Cerebellar nuclear complex (tissue), 1 donor: ENCODE measurements at regions not wholly inside any gene's neighbourhood (a gene's known extent, or its start where the extent isn't known, plus 50 kb on each side); places are given as distances from the start of the nearest gene placed in this dataset.

Experiments used
- DNase-seq, 2 experiments: peaks; one replicate each; lab custom pipeline; 2025; lab: John Stamatoyannopoulos, UW

DNA sequence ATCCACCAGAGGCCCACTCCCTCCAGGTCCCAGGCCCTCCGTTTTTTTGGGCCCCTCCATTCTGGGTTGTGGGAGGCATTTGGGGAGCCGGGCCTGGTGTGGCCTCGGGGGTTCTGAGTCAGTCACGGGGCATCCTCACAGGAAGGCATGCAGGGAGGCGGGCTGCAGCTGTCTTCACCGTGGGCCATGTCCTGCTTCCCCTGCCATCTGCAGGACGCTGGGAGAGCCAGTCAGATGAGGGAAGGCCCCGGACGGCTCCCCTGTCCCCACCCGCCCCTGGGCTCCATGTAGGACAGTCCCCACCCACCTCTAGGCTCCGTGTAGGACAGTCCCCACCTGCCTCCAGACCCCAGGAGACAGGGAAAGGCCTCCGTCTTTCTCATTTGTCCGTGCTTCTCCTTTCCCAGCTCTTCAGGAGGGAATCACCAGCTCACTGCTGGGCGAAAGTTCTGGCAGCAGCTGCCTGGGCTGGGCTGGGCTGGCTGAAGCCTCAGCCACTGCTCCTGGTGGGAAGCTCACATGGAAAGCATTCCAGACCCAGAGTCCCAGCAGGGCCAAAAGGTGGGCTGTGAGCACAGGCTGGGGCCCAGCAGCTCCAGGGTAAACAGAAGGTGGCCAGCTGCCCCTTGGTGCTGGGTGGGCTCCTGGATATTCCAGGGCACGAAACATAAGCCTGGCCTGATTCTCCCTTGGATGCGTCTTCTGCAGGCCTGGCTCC lies 217.8 kb downstream of the KIF26A start:
- DNase-seq: no peak

DNA sequence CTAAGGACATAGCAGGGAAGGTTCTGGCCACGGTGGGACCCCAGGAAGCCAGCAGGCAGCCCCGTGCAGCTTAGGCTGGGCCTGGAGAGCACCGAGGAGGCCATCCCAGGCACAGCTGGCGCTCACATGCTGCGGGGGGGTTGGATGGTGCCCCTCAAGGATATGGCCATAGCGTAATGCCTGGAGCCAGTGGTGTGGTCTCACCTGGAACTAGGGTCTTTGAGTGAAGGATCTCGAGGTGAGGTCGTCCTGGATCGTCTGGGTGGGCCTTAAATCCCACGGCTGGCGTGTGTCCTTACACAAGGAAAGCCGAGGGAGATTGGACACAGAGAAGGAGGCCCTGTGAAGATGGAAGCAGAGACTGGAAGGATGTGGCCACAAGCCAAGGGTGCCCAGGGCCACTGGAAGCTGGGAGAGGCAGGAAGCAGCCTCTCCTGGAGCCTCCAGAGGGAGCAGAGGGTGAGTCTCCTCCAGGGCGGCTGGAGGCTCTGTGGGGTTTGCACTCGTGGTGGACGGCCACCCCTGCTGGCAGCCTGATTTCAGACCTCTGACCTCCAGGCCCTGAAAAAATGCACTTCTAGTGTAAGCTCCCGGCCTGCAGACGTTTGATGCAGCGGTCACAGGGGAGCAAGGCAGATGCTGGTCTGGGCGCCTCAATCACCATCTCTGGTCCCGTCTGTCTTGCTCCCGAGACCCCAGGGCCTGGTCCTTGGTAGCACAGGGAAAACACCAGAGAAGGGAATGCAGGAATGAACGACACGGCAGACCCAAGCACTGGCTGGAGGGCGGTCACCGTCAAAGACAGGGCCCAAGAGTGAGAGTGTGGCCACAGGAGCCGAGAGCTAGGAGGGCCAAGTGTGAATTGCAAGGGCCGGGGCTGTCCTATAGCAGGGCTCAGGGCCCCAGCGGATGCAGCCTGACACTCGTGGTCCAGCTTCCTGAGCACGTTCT lies 218.6 kb downstream of the KIF26A start:
- DNase-seq: no peak

DNA sequence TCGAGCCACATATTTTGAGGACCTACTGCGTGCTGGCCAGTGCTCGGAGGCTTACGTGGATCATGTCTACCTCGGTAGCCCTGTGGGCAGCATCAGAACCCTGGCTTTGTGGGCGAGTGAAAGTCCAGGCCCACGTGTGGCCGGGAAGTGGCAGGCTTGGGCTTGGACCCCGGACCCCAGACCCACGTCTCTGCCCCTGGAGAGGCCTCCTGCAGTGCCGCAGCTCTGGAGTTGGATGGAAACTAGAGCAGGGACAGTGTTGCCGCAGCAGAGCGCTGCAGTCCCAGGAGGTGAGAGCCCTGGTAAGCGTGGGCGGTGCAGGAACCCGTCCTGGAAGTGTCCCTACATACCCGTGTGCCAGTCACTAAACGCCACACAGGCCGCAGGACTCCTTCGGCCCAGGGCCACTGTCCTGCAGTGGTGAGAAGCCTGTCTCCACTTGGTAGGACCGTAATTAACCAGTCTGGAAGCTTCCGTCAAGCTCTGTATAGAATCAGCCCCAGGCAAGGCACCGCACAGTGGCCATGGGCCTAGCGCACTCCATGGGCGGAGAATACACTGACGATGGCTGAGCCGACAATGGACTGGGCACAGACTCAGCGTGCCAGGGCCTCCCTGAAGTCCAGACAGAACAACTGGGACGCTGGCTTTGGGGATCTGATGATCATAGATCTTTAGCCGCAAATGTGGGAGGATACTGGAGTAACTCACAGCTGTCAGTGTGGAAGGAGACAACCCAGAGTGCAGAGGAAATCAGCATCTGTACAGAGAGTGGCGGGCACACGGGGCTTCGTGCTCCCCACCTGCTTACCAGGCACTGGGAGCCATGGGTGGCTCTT lies 219.5 kb downstream of the KIF26A start:
- no peak for DNase-seq

DNA sequence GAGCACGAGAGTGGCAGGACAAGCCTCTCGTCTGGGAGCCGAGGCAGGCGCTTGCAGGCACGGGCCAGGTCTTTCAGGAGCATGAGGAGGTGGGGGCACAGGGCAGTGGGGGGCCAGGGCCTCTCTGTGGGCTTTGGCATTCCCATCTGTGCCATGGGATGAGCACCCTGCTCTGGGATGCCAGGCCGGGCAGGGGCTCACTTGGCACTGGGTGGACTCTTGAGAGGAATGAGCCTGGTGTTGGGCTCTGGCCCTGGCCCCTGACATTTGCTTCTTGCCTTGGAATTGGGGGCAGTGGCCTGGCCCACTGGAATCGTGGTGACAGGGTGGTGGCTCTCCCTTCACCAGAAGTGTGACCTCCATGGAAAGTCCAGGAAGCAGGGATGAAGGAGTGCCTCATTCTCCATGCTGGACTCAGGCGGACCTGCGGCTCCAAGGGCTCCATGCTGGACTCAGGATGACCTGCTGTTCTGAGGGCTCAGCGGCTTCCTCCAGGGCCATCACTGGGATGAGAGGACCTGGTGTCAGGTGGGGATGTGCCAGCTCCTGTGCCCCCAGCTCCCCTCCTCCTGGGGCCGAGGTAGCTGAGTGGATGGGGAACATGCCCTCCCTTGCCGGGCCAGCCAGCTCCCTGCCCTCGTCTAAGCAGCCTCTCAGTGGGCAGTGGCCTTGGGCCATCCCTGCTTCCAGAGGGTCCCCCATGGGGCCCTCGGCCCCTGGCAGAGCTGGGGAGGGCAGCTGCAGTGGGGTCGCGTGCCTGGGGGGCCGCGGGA lies 220.3 kb downstream of the KIF26A start:
- DNase-seq: no peak

DNA sequence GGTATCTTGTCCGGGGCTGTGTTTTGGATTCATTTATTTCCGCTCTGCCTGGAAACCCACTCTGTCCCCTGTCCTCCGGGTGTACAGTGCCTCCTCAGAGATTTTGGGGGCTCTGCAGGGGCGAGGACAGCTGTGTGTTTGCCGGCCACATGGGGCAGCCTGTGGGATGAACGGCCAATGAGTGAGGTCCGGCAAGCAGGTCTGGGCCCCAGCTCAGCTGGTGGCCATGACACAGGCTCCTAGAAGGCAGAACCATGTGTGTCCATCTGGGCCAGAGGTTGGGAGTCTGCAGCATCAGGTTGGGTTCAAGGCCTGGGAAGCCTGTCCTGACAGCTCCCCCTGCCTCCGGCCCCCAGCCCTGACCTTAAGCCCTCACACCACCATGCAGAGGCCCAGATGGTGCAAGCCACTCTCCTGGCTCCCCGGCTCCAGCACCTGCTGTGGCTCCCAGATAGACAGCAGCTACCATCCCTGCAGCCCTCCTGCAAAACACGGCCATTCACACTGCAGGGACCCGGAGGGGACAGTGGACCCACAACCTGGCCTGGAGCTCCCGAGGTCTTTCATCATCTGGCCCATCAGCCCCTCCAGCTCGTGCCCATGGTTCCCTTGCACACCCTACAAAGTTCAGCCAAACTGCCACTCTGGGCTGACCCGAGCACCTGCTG lies 220.1 kb upstream of the C14orf180 start:
- no peak for DNase-seq

DNA sequence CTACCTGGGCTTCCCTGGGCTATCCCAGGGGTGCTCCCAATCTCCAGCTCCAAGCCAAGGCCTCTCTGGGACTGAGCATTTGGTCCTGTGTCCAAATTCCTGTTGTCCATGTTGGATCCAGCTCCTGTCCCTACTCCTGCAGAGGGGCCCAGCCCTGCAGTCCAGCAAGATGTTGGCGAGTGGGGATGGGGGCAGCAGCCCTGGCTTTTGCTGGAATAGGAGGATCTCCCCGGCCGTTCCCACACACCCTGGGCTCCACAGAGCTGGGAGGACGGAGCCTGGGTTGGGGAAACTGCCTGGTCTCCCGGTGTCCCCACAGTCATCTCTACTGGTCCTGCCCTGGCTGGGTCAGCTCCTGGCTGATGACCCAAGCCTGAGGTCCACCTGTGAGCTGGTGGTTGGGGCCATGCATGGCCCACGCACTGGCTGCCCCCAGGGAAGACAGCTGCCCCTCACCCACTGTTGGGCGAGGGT lies 219.6 kb upstream of the C14orf180 start:
- DNase-seq: no peak

DNA sequence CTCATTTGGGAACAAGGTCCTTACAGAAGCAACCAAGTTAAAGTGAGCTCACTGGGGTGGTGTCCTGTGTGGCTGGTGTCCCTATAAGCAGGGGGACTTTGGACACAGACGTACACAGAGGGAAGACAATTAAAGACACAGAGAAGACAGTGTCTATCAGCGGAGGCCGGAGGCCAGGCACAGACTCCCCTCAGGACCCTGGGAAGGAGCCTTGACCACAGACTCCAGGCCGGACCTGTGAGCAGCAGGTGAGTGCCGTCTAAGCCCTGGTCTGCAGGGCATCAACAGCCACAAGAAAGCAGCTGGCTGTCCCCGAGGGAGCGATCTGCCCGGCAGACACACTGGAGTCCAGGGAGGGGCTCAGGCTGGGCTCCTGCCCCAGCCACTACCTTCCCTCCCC lies 219.1 kb upstream of the C14orf180 start:
- DNase-seq: no peak

DNA sequence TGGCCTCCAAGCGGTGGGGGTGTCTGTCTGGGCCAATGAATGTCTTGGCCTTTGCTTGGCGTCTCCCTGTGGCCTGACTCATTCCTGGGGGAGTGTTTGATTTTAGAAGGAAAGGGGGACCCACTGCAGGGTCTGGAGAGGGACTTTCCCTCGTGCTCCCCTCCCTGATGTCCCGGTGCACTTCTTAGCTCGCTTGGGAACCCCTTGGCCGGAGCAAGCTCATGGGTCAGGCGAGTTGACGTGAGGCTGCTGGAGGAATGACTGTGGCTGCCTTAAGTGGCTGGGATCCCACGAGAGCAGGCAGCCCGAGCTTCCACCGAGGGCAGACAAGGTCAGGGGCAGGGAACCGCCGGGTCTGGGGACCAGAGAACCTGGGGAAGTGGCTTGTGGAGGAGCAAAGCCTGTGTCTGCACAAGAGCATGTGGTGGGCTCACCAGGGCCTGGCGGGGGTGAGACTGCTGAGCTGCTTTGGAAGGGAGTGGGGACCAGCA lies 218.4 kb upstream of the C14orf180 start:
- DNase-seq: no peak

DNA sequence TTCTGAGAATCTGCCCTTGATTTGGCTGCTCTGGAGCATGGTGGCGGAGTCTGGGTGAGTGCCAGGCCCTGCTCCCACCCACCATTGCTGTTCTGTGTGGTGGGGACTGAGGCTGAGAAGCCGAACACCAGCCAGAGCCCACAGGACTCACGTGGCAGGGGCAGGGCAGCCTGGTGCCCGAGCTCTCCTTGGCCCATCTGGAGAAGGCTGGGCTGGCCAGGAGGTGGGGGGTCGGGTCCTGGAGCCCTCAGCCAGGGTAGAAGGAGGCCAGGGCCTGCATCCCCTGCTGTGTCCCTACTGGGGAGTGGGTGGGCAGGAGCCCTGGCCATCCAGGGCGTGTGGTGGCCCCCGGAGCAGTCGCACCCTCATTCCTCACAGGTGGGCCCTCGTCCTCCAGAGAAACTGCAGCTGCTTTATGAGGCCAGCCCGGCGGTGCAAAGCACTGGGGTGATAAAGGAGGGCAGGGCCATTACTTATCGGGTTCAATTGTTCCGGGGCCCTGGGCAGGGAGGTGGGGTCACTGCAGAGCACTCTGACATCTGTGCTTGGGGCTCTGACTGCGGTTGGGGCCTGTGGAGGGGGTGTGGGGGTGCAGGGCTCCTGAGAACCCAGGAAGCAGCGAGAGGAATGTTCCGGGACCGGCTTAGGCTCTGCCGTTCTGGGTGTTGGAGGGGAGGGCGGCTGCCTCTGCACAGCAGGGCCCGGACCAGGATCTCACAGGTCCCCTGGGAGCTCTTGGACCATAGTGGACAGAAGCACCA lies 217.5 kb upstream of the C14orf180 start:
- DNase-seq: no peak

DNA sequence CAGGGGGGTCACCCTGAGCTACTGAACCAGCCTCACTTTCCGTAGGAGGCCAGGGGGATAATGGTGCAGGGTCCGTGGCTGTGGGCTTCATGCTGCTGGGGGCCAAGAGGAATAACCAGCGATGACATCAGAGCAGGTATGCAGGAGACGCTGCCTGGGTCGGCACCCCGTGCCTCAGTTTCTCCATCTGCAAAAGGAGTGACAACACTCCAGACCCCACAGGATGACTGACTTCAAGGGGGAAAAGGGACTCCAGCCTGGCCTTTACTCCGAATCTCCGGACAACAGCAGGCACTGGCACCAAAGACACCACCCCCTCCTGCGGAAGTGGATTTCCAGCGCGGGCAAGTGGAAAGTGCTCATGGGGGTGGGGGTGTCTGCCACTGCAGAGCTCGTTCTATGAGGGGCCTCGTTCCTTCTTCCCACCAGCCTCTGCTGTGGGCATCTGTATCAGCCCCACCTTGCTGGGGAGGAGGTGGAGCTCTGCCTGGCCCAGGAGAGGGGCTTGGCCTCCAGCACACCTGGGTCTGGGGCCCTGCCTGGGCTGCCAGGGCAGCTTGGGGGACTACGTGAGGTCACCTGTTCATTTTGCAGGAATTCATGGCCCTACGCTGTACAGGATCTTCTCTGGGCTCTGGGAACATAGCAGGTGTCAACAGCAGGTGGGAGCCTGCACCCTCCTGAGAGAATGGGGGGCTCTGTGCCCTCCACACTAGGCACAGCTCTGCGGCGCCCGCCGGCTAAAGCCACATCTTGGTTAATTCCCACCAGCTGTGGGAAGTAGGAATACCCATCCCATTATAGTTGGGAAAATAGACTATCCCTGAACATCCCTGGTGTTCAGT lies 216.6 kb upstream of the C14orf180 start:
- no peak for DNase-seq

DNA sequence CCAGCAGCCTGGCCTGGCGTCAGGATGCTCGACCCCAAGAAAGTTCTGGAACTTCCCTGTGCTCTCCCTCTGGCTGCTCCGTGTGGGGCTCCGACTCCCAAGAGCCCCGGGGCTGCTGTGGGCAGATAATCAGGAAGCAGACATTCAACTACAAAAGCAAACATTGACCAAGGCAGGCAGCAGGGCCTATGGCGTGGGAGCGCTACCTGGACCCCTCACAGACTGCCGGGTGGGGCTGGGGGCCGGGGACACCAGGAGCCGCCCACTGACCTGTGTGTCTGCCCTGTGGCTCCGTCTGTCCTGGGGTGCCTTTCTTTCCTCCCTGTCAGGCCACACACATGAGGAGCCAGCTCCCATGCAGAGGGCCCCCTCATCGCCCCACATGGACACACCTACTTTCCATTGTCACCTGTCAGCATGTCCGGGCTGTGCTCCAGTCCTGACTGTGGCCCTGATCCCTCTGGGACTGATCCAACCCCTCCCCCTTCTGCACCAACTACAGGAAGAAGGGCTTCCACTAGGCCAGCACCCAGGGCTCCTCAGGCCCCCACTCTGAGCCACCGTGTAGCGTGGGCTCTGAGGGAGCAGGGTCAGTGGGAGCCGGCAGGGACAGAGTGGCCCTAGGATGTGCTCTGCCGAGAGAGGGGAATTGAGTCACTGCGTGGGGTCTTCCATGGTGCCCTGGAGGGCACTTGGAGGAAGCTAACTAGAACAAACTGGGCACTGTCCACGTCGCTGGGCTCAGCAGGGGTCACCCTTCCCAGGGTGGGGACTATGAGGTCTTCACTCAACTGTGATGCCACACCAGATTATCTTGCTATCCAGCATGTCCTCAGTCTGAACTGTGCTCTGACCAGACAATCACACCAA lies 215.4 kb upstream of the C14orf180 start:
- DNase-seq: no peak

DNA sequence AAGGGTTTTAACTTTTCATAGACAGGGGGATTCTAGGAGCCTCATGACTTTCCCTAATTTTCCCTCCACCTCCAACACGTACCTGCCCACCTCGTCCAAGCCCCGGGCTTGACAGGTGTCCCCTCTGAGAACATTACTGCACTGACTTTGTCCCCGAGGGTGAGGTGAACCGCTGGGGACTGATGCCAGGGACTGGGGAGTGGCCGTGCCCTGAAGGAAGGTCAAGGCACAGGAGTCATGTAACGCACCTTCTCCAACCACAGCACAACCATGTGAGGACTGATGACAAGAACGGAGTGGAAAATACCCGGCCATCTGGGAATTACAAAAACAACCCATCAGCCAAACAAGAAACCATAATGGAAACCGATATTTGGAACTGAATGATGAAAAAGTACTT lies 214.7 kb upstream of the C14orf180 start:
- DNase-seq: no peak

DNA sequence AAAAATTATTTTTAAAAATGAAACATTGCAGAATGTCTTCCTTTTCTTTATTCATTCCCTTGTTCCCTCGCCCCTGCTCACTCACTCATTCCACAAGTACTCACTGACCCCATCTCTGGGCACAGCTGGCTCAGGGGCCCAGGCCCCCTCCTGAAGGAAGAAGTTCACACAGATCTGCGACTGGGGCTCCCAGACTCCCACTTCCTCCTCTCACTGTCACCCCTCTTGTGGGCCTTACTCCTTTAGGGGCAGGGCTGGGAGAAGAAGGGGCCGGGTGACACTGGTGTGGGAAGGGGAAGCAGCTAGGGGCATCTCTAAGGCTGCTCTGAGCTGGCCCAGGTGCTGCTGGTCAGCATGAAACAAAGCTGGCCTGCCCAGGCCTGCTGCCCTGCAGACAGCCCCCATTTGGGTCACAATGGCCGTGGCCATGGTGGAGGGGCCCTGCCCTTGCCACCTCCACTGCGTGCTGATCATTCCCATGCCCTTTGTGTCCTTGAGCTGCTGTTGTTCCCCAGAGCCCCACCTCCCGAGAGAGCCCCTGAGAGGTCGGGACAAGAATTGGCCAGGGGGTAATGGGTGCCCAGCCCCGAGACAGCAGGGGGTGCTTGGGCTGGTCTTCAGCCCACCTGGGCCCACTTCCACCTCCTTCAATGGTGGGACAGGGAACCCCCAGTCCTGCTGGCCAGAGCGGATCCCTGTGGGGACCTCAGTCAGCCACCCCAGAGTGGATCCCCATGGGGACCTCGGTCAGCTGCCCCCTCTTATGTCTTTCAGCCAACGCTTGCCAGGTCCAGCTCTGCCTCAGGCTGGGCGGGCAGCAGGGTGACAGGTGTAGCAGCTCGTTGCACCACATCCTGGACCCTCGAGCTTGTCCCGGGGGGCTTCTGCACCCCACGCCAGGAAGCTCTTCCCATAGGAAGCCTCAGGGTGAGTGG lies 212.4 kb upstream of the C14orf180 start:
- DNase-seq: no peak

DNA sequence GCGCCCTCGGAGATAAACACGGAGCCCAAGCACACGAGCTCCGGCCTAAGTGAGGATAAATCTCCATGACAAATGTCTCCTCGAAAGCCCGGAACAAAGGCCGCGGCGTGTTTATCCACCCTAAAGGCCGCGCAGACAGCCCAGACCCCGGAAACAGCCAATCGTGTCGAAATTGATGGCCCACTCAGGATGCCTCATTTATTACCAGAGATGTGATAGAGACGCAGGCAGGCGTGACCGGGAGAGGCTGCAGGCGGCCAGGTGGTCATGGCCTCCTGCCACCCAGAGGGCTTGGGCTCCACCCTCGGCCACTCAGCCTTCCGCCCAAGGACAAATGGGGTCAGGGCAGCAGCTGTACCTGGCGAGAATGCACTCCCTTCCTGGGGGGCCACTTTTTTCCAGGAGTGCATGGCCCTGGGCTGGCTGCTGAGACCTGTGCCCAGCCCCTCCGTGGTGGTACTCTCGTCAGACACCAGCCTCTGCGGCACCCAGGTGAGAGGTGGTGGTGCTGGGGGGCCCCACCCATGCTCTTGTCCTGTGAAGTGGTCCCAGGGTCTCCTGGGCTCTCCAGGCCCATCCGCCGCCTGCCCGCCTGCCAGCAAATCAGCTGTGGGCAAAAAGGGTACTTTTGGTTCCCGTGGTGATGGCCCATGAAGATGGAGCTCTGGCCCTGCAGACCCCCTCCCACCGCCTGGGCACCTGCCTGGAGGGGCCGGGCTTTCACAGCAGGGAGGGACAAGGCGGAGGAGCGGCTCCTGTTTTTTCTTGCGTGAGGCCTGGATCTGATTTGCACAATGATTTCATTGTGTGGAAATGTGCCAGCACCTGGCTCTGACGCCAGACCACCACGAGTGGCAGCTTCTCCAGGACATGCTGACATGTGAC lies 211.5 kb upstream of the C14orf180 start:
- DNase-seq: no peak

DNA sequence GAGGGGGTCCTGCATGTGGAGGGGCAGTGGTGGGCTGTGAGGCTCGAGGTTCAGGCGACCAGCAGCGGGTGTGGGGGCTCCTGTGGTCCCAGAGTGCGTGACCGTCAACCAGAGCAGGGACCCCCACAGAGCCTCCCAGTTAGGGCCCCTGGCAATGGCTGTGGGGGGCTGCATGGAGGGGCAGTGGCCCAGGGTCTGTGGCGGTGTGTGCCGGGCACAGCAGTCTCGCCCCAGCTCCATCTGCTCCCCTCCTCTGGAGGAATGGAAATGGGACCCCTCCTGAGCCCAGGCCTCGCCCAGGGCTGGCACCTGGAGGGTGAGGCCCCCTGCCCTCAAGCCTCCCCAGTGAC lies 210.8 kb upstream of the C14orf180 start:
- no peak for DNase-seq

DNA sequence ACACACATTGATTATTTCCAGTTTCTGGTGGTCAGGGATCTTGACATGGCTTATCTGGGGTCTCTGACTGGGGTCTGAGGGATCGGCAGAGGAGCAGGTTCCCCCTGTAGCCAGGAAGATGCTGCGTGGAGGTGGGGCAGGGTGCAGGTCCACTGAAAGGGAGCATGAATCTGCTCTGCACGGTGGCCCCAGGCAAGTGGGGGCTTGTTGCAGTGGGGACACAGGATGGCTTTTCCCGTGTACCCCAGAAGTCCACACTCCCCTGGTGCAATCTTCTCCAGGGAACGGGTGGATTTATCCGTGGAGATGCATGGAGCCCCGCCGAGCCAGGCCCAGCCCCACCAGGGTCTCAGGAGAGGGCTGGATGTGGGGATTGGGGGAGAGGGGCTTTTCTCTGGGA lies 210.4 kb upstream of the C14orf180 start:
- no peak for DNase-seq
